H4 (cell line): ENCODE measurements at regions not wholly inside any gene's neighbourhood (a gene's known extent, or its start where the extent isn't known, plus 50 kb on each side); places are given as distances from the start of the nearest gene placed in this dataset.
A peak's percentile ranks its signal among the peaks of the same experiment; 100 is the strongest.

Experiments
- DNase-seq: peaks from one replicate; pipeline ENCODE4 v3.0.0-alpha.2; 2015; ENCODE audit warnings: low spot score

DNA sequence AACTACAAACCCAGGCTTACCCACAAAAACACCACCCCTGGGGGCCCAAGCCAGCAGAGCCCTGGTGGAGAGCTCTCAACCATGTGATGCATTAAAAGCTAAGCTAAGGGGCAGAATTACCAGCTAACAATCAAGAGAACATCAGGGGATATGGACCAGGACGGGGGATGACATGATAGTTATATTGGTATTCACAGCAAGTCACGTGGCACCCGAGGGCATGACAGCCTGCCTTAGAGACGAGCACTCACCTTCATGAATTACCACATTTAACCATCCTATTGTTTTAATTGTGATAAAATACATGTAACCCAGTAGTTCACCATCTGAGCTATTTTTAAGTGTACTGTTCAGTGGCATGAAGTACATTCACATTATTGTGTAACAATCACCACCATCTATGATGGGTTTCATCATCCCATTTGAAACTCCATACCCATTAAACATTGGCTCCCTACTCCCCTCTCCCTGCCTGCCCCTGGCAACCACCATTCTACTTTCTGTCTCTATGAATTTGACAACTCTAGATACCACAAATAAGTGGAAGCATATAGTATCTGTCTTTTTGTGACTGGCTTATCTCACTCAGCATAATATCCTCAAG lies 245.6 kb downstream of the ANAPC1 start:
- no peak for DNase-seq

DNA sequence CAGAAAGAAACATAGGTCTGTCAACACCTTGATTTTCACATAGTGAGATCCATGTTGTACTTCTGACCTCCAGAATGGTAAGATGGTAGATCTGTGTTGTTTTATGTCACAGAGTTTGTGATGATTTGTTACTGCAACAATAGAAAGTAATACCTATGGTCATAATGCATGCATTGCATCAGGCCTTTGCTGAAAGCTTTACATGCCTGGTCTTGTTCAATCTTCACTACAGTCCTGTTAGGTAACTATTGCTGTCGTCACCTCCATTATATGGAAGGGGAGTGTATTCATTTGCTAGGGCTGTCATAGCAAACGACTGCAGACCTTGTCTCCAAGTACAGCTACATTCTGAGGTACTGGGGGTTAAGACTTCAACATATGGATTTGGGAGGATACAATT lies 243.5 kb downstream of the ANAPC1 start:
- DNase-seq: no peak

DNA sequence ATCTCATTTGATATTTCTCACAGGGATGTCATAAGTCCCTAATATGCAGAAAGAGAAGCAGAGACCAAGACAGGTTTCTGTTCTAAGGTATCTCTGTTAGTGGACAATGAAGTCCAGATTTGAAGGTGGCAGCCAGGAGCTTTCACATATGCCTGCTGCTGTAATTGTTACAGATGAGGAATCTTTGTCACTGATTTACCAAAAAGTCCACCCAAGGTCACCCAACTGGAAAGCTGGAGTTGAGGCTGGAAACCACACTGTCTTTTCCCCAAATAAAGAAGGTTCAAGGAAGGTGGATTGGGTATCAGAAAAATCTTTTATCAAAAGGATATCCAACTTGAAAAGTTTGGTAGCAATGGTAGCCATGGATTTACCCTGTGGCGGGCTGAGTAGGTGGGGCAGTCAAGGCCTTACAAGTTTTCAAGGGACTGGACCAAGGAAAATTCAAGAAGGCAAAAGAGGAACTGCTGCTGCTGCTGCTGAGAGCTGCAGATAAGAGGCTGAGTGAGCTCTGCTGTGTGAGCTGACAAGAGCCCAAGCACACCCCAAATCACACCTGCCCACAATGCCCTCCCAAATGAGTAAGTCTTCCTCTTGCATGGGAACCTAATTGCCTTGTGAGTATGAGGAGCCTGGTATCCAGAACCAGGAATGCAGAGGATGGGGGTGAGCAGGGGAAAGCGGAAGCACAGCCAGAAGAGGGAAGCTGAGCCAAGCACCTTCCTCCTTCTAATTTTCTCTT lies 241.2 kb downstream of the ANAPC1 start:
- no peak for DNase-seq

DNA sequence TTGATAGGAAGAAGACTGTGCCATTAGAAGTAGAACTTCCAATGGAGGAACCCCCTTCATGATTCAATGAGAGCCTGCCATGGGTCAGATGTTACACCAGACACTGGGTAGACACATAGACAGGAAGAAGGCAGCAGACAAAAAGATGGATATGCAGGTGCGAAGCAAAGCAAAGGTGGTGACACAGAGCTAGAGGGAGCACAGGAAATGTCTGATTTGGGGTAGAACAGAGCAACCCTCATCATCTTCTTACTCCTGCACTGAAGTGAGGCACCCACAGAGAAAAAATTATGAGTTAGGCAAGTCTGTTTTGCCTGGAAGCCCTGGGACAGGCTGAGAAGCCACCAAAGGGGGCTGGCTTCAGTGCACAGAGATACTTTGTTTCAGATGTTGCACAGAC lies 240.2 kb downstream of the ANAPC1 start:
- DNase-seq: no peak

GRCh38 chr2:111647359-111647758 lies 236.6 kb downstream of the ANAPC1 start:
- DNase-seq: no peak

- no peak for DNase-seq
Observed at GRCh38 chr2:111652038-111652437, 232.0 kb downstream of the ANAPC1 start.

DNA sequence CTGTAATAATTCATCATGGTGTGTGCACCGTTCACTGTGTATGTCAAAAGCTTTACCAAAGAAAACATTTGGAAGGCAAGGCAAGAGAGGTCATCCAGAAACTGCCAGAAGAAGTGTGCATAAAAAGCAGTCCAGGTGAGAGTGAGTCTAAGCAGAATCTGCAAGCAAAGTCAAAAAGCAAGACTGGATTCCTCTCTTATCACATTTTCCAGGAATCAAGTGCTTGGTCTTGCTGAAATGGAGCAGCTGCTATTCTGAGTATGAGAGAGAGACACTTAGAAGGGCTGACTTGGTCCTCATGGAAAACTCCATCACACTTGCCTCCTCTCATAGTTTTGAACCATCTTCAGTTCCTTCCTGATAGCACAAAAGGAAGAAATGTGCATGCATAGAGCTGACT lies 231.3 kb downstream of the ANAPC1 start:
- no peak for DNase-seq

GRCh38 chr2:111653103-111653624 lies 230.8 kb downstream of the ANAPC1 start:
- DNase-seq: no peak

- DNase-seq: no peak
Observed at GRCh38 chr2:111653913-111654312, 230.1 kb downstream of the ANAPC1 start.

DNA sequence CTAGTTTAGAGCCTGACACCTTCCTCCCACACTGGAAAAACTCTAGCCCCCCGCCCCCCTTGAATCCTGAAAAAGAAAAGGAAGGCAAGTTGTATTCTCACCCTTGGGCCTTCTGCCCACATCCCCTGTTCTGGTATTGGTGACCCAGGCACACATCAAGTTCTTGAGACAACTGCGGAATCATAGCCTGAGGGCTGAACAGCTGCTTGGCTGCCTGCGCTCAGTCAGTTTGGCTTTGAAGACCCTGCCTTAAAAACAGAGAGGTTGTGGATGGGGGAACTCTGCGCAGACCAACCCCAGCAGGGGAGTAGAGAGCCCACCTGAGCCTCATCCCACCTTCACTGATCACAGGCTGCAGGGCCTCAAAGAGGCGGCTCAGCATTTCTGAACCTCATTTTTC lies 229.2 kb downstream of the ANAPC1 start:
- no peak for DNase-seq

- DNase-seq: no peak
Observed at GRCh38 chr2:111656436-111656835, 227.6 kb downstream of the ANAPC1 start.

DNA sequence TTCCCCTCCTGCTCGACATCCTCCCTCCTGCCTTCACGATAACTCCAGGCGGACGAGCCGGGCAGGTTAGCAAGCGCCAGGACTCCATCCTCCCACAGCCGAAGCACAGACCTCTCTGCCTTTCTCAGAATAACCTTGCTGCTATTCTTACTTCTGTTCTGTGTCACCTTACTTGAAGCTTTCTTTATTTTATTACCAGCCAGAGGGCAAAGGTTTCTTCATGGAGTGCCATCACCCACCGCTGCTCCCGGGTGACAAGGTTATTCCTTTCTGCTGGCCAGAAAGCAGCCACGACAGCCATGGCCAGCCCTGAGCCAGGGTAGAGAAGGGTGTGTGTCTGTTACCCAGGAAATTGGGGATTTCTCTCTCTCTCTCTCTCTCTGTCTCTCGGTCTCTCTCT lies 227.1 kb downstream of the ANAPC1 start:
- no peak for DNase-seq

- DNase-seq: no peak
Observed at GRCh38 chr2:111657351-111657975, 226.5 kb downstream of the ANAPC1 start.

DNA sequence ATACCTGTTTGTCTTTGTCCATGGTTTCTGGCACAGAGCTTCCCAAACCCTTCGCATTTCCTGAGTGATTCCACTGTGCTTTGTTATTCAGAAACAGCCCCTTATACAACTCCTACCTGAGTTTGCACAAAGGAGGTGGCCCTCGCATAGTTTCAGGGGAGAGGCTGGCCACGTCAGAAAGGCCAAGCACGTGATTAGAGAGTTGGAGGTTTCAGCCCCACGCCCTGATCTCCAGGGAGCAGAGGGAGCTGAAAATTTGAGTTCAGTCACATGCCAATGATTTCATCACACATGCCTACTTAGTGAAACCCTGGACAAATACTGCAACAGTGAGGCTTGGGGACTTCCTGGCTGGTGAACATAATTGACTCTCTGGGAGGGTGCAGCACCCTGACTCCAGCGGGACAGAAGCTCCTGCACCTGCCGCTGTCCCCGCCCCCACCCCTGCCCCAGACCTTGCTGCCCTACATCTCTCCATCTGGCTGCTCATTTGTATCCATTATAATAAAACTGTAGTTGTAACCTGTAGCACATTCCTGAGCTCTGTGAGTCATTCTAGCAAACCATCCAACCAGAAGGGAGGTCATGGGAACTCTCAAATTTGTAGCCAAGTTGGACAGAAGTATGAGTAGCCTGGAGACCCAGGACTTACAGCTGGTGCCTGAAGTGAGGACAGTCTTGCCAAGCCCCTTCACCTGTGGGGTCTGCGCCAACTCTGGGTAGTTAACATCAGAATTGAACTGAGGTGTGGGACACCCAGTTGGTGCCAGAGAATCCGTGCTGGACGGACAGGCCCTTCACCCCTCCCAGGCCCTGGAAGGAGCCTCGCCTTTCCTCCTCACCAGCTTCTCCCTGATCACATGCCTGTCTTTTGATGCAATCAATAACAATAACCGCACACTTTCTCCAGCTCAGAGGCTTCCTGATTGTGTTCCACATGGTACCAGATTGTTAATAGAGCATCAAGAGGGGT lies 224.3 kb downstream of the ANAPC1 start:
- DNase-seq: peak; percentile 70

- no peak for DNase-seq
Observed at GRCh38 chr2:111660811-111661210, 223.2 kb downstream of the ANAPC1 start.

- DNase-seq: no peak
Observed at GRCh38 chr2:111661286-111661940, 222.6 kb downstream of the ANAPC1 start.

GRCh38 chr2:111662039-111662770 lies 221.8 kb downstream of the ANAPC1 start:
- DNase-seq: no peak

GRCh38 chr2:111662771-111663470 lies 221.1 kb downstream of the ANAPC1 start:
- no peak for DNase-seq

DNA sequence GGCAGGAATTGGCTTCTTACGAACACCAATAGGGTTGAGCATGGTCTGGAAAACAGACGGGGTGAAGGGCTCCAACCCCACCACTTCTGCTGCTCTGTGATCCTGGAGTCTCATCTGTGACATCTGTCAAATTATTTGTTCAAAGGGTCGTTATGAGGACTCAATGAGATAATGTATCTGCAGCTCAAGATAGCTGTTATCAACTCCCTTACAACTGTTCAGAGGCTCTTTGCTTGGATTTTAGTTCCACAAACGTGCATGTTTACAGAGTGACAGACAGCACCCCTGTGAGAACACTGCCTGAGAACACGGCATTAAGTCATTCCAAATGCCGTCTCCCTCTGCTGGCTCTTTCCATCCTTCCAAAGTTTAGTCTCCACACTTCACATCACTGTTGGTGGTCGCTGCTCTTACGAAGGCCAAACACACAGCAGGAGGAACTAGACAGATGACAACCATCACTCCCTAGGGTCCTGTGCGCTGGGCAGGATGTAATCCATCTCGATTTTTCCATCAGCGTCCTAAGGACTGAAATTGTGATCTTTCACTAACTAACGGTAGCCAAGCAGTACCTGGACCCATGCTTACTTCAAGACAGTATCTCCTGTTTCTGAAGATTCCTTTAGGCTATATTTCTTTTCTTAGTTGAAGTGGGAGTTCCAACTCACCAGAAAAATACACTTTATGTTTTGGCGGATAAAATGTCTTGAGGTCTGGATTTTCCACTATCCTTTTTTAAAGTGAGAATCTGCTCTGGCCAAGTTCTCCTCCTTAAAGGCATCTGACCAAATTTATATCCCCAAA lies 220.3 kb downstream of the ANAPC1 start:
- no peak for DNase-seq
